ENCODE measurements at regions not wholly inside any gene's neighbourhood (a gene's known extent, or its start where the extent isn't known, plus 50 kb on each side); places are given as distances from the start of the nearest gene placed in this dataset.

DNA sequence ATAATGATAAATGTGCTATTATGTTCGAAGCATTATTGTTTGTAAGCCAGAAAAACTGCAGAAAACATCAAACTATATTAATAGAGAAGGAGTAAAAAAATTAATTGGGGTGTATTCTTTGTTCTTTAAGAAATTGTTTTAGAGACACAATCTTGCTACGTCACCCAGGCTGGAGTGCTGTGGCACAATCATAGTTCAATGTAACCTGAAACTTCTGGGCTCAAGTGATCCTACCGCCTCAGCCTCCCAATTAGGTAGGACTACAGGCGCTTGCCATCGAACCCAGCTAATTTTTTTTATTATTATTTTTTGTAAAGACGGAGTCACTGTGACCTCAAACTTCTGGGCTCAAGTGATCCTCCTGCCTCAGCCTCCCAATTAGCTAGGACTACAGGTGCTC, 1138.6 kb downstream of the GATA3 start:
- no peak overlapping the region for H3K4me3 ChIP-seq (ENCODE audit: low read length)
- H3K9me3 ChIP-seq (ENCODE audit: control insufficient read depth, insufficient read depth, low read length): no peaks in the 10 kb centered on the region
- no peaks in the 10 kb centered on the region for H3F3A ChIP-seq (ENCODE audit: control insufficient read depth, insufficient read depth)
- no peak for TF ChIP-seq EZH2phosphoT487 (IDR thresholded peaks at IDR 0.05; ENCODE audit: borderline replicate concordance, low read length)
- TF ChIP-seq, protein P1, sequence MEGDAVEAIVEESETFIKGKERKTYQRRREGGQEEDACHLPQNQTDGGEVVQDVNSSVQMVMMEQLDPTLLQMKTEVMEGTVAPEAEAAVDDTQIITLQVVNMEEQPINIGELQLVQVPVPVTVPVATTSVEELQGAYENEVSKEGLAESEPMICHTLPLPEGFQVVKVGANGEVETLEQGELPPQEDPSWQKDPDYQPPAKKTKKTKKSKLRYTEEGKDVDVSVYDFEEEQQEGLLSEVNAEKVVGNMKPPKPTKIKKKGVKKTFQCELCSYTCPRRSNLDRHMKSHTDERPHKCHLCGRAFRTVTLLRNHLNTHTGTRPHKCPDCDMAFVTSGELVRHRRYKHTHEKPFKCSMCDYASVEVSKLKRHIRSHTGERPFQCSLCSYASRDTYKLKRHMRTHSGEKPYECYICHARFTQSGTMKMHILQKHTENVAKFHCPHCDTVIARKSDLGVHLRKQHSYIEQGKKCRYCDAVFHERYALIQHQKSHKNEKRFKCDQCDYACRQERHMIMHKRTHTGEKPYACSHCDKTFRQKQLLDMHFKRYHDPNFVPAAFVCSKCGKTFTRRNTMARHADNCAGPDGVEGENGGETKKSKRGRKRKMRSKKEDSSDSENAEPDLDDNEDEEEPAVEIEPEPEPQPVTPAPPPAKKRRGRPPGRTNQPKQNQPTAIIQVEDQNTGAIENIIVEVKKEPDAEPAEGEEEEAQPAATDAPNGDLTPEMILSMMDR (IDR thresholded peaks at IDR 0.05; ENCODE audit: low read depth, low read length, poor library complexity, severe bottlenecking): no peak
- no peaks in the 10 kb centered on the region for H3K9me2 ChIP-seq (replicated peaks; ENCODE audit: control insufficient read depth, low read length)
- H3K27ac ChIP-seq (ENCODE audit: low read depth, low read length): no peak overlapping the region
- no peaks in the 10 kb centered on the region for H3K27me3 ChIP-seq (ENCODE audit: control insufficient read depth, low read length)
- no peaks in the 10 kb centered on the region for H3K4me1 ChIP-seq (ENCODE audit: control insufficient read depth, low read length)
- H3K4me2 ChIP-seq (ENCODE audit: low read length): no peak overlapping the region
- H3K36me3 ChIP-seq (ENCODE audit: control insufficient read depth, low read length): no peaks in the 10 kb centered on the region
- no peaks in the 10 kb centered on the region; the same call in 1 of the 2 replicates for H3K79me2 ChIP-seq (ENCODE audit: control insufficient read depth, low read length)
- H4K20me1 ChIP-seq (ENCODE audit: control insufficient read depth, insufficient read depth, low read depth, low read length): no peaks in the 10 kb centered on the region

DNA sequence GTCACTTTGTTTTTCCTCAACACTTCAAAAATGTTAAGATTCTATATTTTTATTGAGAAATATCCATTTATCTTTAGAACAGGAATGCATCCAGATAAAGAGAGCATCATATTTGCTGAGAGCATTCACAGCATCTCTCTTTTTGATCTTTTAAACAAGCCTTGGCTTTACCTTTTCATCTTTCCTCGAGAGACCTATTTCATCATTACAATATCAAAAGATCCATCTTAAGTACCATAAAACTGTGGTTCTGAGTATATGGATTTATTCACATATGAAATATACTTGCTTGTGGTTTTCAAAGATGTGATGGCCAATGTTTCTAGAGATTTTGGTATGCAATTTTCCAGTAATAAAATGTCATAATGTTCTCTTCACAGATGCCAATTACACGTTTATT, 1140.9 kb downstream of the GATA3 start:
- Histone ChIP-seq H3K4me3 (ENCODE audit: low read length) (no peak overlapping the region), H3K9me2 (replicated peaks; ENCODE audit: control insufficient read depth, low read length) (no peaks in the 10 kb centered on the region), H3K4me2 (ENCODE audit: low read length) (no peak overlapping the region), H3K79me2 (ENCODE audit: control insufficient read depth, low read length) (no peaks in the 10 kb centered on the region), H3K4me1 (ENCODE audit: control insufficient read depth, low read length) (no peaks in the 10 kb centered on the region), H3F3A (ENCODE audit: control insufficient read depth, insufficient read depth) (no peaks in the 10 kb centered on the region), H3K27ac (ENCODE audit: low read depth, low read length) (no peak overlapping the region), H4K20me1 (ENCODE audit: control insufficient read depth, insufficient read depth, low read depth, low read length) (no peaks in the 10 kb centered on the region), H3K36me3 (ENCODE audit: control insufficient read depth, low read length) (no peaks in the 10 kb centered on the region), H3K27me3 (ENCODE audit: control insufficient read depth, low read length) (no peaks in the 10 kb centered on the region), H3K9me3 (ENCODE audit: control insufficient read depth, insufficient read depth, low read length) (no peaks in the 10 kb centered on the region)
- no peak for TF ChIP-seq EZH2phosphoT487 (IDR thresholded peaks at IDR 0.05; ENCODE audit: borderline replicate concordance, low read length)
- TF ChIP-seq, protein P1 (IDR thresholded peaks at IDR 0.05; ENCODE audit: low read depth, low read length, poor library complexity, severe bottlenecking): no peak

DNA sequence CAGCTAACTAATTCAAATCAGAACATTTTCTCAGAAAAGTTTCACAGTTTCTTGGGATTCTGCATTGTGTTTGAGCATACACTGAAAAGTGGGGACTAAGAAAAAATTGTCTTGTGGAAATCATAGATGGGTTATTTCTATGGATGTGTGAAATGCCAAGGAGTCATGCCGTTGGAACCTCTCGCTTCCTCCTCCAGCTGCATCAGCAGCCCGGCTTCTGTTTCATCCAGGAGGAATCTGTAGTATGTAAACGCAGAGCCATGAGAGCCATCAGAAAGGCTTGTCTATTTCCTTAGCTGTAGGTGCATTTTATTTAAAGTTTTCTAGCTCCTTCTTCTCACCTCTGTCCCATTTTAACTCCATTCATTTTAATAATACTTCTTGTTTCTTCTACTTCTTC, 1144.1 kb downstream of the GATA3 start:
- Histone ChIP-seq H3K36me3 (ENCODE audit: control insufficient read depth, low read length) (no peaks in the 10 kb centered on the region), H3K4me2 (ENCODE audit: low read length) (no peak overlapping the region), H3F3A (ENCODE audit: control insufficient read depth, insufficient read depth) (no peaks in the 10 kb centered on the region), H4K20me1 (ENCODE audit: control insufficient read depth, insufficient read depth, low read depth, low read length) (no peaks in the 10 kb centered on the region), H3K4me3 (ENCODE audit: low read length) (no peak overlapping the region), H3K9me2 (replicated peaks; ENCODE audit: control insufficient read depth, low read length) (no peaks in the 10 kb centered on the region), H3K79me2 (ENCODE audit: control insufficient read depth, low read length) (no peaks in the 10 kb centered on the region), H3K9me3 (ENCODE audit: control insufficient read depth, insufficient read depth, low read length) (no peaks in the 10 kb centered on the region), H3K27ac (ENCODE audit: low read depth, low read length) (no peak overlapping the region), H3K4me1 (ENCODE audit: control insufficient read depth, low read length) (no peaks in the 10 kb centered on the region), H3K27me3 (ENCODE audit: control insufficient read depth, low read length) (no peaks in the 10 kb centered on the region)
- TF ChIP-seq EZH2phosphoT487 (IDR thresholded peaks at IDR 0.05; ENCODE audit: borderline replicate concordance, low read length): no peak
- TF ChIP-seq, protein P1 (IDR thresholded peaks at IDR 0.05; ENCODE audit: low read depth, low read length, poor library complexity, severe bottlenecking): no peak

DNA sequence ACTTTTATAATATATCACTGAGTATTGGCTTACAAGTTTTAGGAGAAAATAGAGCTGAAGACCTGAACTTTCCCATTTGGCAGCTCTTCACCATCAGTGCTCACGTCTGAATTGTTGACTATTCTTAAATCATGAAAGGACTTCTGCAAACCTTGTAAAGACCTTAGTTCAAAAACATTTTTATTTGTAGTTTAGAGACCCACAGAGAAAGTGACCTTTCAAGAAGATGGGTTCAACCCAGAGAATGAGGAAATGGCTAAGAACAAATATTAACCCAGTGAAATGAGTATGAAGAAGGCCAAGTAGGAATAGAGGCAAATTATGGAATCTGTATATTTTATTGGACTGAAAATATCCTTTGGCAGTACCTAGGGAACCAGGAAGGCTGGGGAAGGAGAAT, 1151.1 kb downstream of the GATA3 start:
- Histone ChIP-seq H3K27me3 (ENCODE audit: control insufficient read depth, low read length) (no peaks in the 10 kb centered on the region), H3K4me2 (ENCODE audit: low read length) (no peak overlapping the region), H4K20me1 (ENCODE audit: control insufficient read depth, insufficient read depth, low read depth, low read length) (no peaks in the 10 kb centered on the region), H3K4me1 (ENCODE audit: control insufficient read depth, low read length) (no peaks in the 10 kb centered on the region), H3F3A (ENCODE audit: control insufficient read depth, insufficient read depth) (no peaks in the 10 kb centered on the region), H3K9me2 (replicated peaks; ENCODE audit: control insufficient read depth, low read length) (no peaks in the 10 kb centered on the region), H3K9me3 (ENCODE audit: control insufficient read depth, insufficient read depth, low read length) (no peaks in the 10 kb centered on the region), H3K27ac (ENCODE audit: low read depth, low read length) (no peak overlapping the region), H3K36me3 (ENCODE audit: control insufficient read depth, low read length) (no peaks in the 10 kb centered on the region), H3K4me3 (ENCODE audit: low read length) (no peak overlapping the region), H3K79me2 (ENCODE audit: control insufficient read depth, low read length) (no peaks in the 10 kb centered on the region)
- TF ChIP-seq EZH2phosphoT487 (IDR thresholded peaks at IDR 0.05; ENCODE audit: borderline replicate concordance, low read length): no peak
- TF ChIP-seq, protein P1 (IDR thresholded peaks at IDR 0.05; ENCODE audit: low read depth, low read length, poor library complexity, severe bottlenecking): no peak

Data from DOHH2 (cell line).